ENCODE measurements at regions not wholly inside any gene's neighbourhood (a gene's known extent, or its start where the extent isn't known, plus 50 kb on each side); places are given as distances from the start of the nearest gene placed in this dataset.
"Not testable (repeated sequence)": the region's sequence is repeated elsewhere in the genome, so short reads cannot be mapped to it uniquely, and the experiment has no call there.

DNA sequence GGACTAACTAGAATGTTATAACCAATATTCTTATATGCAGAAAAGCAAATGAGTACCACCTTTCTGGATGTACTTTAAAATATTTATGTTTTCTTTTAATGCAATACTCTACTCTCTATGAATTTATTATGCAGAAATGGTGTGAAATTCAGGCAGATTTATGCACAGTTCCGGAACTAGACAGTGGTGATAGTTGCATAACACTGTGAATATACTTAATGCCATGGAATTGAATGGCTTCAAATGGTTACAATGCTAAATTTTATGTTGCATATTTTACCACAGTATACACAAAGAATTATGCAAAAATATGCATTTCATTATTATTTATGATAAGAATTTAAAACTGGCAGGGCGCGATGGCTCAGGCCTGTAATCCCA lies 287.8 kb upstream of the FN1 start:
- peaks cover 7% of the 10 kb centered on the region for H3K4me1 ChIP-seq (ENCODE audit: control insufficient read depth, low read depth, low read length)
- H2AK5ac ChIP-seq (ENCODE audit: low read length): no peak overlapping the region
- no peak overlapping the region for H3K23ac ChIP-seq (ENCODE audit: low read length)
- H3K18ac ChIP-seq (ENCODE audit: low read length): no peak overlapping the region
- no peak overlapping the region for H2BK120ac ChIP-seq (ENCODE audit: low read depth, low read length)
- WGBS (ENCODE audit: extremely low coverage, insufficient coverage, low lambda C conversion rate): no CpG with 5 or more reads among the region's 3 CpGs
- no peak overlapping the region for H4K8ac ChIP-seq (ENCODE audit: low read depth, low read length)
- H3K4me2 ChIP-seq (ENCODE audit: low read length): no peak overlapping the region
- no peak overlapping the region for H2BK5ac ChIP-seq (ENCODE audit: low read length)
- no peak overlapping the region for H3K4me3 ChIP-seq (ENCODE audit: low read length)
- no peak overlapping the region for H3K9ac ChIP-seq (ENCODE audit: low read length)
- DNase-seq: no peak
- no peaks in the 10 kb centered on the region for H3K27me3 ChIP-seq (ENCODE audit: insufficient read depth, low read length, poor library complexity)
- no peak overlapping the region for H4K5ac ChIP-seq (ENCODE audit: low read length)
- no peak overlapping the region for H3K4ac ChIP-seq (ENCODE audit: low read depth, low read length)
- no peak overlapping the region for H2BK15ac ChIP-seq (replicated peaks; ENCODE audit: low read depth)
- no peaks in the 10 kb centered on the region for H3K79me2 ChIP-seq (ENCODE audit: control insufficient read depth, insufficient read depth, low read length)
- H3K79me1 ChIP-seq (ENCODE audit: low read length): no peaks in the 10 kb centered on the region
- no peaks in the 10 kb centered on the region for H3K36me3 ChIP-seq (ENCODE audit: control insufficient read depth, insufficient read depth, low read length)
- no peak overlapping the region for H3K27ac ChIP-seq (ENCODE audit: low read depth, low read length)
- no peak overlapping the region for H3K56ac ChIP-seq (ENCODE audit: low read length)

DNA sequence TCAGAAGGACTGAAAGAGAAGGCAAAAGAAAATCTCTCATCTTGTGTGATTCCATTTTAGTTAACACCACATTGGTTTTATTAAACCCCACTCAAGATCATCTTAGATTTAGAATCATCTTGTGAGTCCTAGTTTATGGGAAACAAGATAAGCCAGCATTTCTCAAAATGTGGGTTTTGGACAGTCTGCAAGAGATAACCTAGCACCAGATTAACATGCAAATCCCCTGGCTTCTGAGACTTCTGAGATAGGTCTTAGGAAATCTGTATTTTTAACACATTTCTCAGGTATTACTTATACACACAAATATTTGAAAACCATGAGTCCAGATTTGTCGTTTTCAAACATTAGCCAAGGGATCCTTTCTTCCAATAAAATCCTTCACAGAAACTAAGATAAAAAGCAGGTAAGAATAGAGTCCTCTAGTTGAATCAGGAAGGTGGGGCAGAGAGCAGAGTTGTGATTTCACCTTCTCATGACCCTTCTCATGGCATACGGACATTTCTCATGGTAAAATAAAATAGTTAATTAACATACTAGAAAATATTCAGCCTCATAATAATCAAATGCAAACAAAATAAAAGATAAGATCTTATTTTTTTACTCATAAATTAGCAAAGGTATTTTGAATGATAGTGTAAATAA lies 287.2 kb upstream of the FN1 start:
- Histone ChIP-seq H3K9ac (ENCODE audit: low read length) (no peak overlapping the region), H2BK5ac (ENCODE audit: low read length) (no peak overlapping the region), H2BK15ac (replicated peaks; ENCODE audit: low read depth) (no peak overlapping the region), H3K4me2 (ENCODE audit: low read length) (no peak overlapping the region), H2AK5ac (ENCODE audit: low read length) (no peak overlapping the region), H3K36me3 (ENCODE audit: control insufficient read depth, insufficient read depth, low read length) (no peaks in the 10 kb centered on the region), H4K8ac (ENCODE audit: low read depth, low read length) (no peak overlapping the region), H3K79me1 (ENCODE audit: low read length) (no peaks in the 10 kb centered on the region), H3K4me3 (ENCODE audit: low read length) (no peak overlapping the region), H3K79me2 (ENCODE audit: control insufficient read depth, insufficient read depth, low read length) (no peaks in the 10 kb centered on the region), H3K27me3 (ENCODE audit: insufficient read depth, low read length, poor library complexity) (no peaks in the 10 kb centered on the region), H3K23ac (ENCODE audit: low read length) (no peak overlapping the region), H3K56ac (ENCODE audit: low read length) (no peak overlapping the region), H4K5ac (ENCODE audit: low read length) (no peak overlapping the region), H3K4ac (ENCODE audit: low read depth, low read length) (no peak overlapping the region), H3K18ac (ENCODE audit: low read length) (no peak overlapping the region), H3K27ac (ENCODE audit: low read depth, low read length) (no peak overlapping the region), H2BK120ac (ENCODE audit: low read depth, low read length) (no peak overlapping the region), H3K4me1 (ENCODE audit: control insufficient read depth, low read depth, low read length) (peaks cover 4% of the 10 kb centered on the region)
- no peak for DNase-seq
- no CpG with 5 or more reads among the region's 2 CpGs for WGBS (ENCODE audit: extremely low coverage, insufficient coverage, low lambda C conversion rate)

DNA sequence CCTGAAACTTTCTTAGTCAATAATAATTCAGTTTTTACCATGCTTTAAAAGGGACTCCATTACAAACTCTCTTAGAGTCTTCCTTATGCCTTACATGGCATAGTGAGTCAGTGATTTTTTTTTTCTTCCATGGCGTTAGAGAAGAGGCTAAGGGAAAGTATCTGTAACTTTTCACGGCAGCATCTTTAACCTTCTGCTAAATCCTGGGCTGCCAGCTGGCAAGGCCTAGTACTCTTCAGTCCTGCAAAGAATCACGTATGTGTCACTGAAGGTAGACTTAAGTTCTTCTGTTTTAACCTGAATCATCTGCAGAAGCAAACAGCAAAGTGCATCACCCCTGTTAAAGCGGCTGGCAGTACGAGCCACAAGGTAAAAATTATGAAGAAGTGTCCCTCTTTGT lies 286.3 kb upstream of the FN1 start:
- H3K23ac ChIP-seq (ENCODE audit: low read length): no peak overlapping the region
- H3K4me3 ChIP-seq (ENCODE audit: low read length): no peak overlapping the region
- H3K4ac ChIP-seq (ENCODE audit: low read depth, low read length): no peak overlapping the region
- H4K5ac ChIP-seq (ENCODE audit: low read length): no peak overlapping the region
- H3K27me3 ChIP-seq (ENCODE audit: insufficient read depth, low read length, poor library complexity): no peaks in the 10 kb centered on the region
- H3K18ac ChIP-seq (ENCODE audit: low read length): peak overlapping the region; percentile 80
- no peak overlapping the region for H2AK5ac ChIP-seq (ENCODE audit: low read length)
- H4K8ac ChIP-seq (ENCODE audit: low read depth, low read length): no peak overlapping the region
- no peaks in the 10 kb centered on the region for H3K36me3 ChIP-seq (ENCODE audit: control insufficient read depth, insufficient read depth, low read length)
- H2BK5ac ChIP-seq (ENCODE audit: low read length): no peak overlapping the region
- no peaks in the 10 kb centered on the region for H3K79me1 ChIP-seq (ENCODE audit: low read length)
- H3K4me1 ChIP-seq (ENCODE audit: control insufficient read depth, low read depth, low read length): no peaks in the 10 kb centered on the region
- no peak overlapping the region for H3K9ac ChIP-seq (ENCODE audit: low read length)
- H3K27ac ChIP-seq (ENCODE audit: low read depth, low read length): no peak overlapping the region
- no peaks in the 10 kb centered on the region for H3K79me2 ChIP-seq (ENCODE audit: control insufficient read depth, insufficient read depth, low read length)
- no peak overlapping the region for H2BK120ac ChIP-seq (ENCODE audit: low read depth, low read length)
- no CpG with 5 or more reads among the region's 5 CpGs for WGBS (ENCODE audit: extremely low coverage, insufficient coverage, low lambda C conversion rate)
- no peak for DNase-seq
- H3K4me2 ChIP-seq (ENCODE audit: low read length): no peak overlapping the region
- no peak overlapping the region for H2BK15ac ChIP-seq (replicated peaks; ENCODE audit: low read depth)
- H3K56ac ChIP-seq (ENCODE audit: low read length): no peak overlapping the region

DNA sequence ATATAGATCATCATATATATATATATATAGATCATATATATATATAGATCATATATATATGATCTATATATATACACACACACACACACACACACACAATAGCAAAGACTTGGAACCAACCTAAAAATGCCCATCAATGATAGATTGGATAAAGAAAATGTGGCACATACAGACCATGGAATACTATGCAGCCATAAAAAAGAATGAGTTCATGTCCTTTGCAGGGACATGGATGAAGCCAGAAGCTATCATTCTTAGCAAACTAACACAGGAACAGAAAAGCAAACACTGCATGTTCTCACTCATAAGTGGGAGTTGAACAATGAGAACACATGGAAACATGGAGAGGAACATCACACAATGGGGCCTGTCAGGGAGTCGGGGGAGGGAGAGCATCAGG lies 285.6 kb upstream of the FN1 start:
- not testable (repeated sequence) for H3K79me2 ChIP-seq (ENCODE audit: control insufficient read depth, insufficient read depth, low read length); DNase-seq; H4K5ac ChIP-seq (ENCODE audit: low read length); H3K79me1 ChIP-seq (ENCODE audit: low read length); H3K27me3 ChIP-seq (ENCODE audit: insufficient read depth, low read length, poor library complexity); H2BK15ac ChIP-seq (replicated peaks; ENCODE audit: low read depth); H3K18ac ChIP-seq (ENCODE audit: low read length); H3K4ac ChIP-seq (ENCODE audit: low read depth, low read length); H3K4me2 ChIP-seq (ENCODE audit: low read length); H3K4me1 ChIP-seq (ENCODE audit: control insufficient read depth, low read depth, low read length); H4K8ac ChIP-seq (ENCODE audit: low read depth, low read length); H3K27ac ChIP-seq (ENCODE audit: low read depth, low read length); H3K23ac ChIP-seq (ENCODE audit: low read length); H3K36me3 ChIP-seq (ENCODE audit: control insufficient read depth, insufficient read depth, low read length); H2AK5ac ChIP-seq (ENCODE audit: low read length); H2BK5ac ChIP-seq (ENCODE audit: low read length); H3K56ac ChIP-seq (ENCODE audit: low read length); H3K4me3 ChIP-seq (ENCODE audit: low read length); H2BK120ac ChIP-seq (ENCODE audit: low read depth, low read length); H3K9ac ChIP-seq (ENCODE audit: low read length)
- WGBS (ENCODE audit: extremely low coverage, insufficient coverage, low lambda C conversion rate): no CpG with 5 or more reads among the region's 1 CpG

DNA sequence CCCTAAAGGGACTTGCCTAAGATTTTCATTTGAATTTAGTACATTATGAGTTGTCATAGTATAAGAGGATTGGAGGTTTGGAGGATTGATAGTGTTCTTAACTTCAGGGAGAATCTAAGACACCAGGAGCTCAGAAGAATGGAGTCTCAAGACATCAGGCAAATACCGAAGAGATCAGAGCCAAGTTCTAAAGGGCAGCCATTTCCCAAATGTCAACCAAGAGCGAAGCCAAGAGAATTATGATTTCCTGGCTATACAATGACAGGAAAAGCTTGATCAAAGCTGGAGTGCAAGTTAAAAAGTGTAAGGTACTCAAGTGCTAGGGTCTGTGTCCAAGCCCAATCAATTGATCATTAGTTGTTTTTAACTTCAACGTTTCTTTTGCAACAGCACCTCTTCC lies 283.0 kb upstream of the FN1 start:
- Histone ChIP-seq H3K56ac (ENCODE audit: low read length) (no peak overlapping the region), H3K9ac (ENCODE audit: low read length) (no peak overlapping the region), H2BK5ac (ENCODE audit: low read length) (no peak overlapping the region), H4K8ac (ENCODE audit: low read depth, low read length) (no peak overlapping the region), H3K4ac (ENCODE audit: low read depth, low read length) (no peak overlapping the region), H3K27ac (ENCODE audit: low read depth, low read length) (no peak overlapping the region), H2AK5ac (ENCODE audit: low read length) (no peak overlapping the region), H2BK15ac (replicated peaks; ENCODE audit: low read depth) (no peak overlapping the region), H2BK120ac (ENCODE audit: low read depth, low read length) (peak overlapping the region; percentile 52), H3K79me2 (ENCODE audit: control insufficient read depth, insufficient read depth, low read length) (no peaks in the 10 kb centered on the region), H3K36me3 (ENCODE audit: control insufficient read depth, insufficient read depth, low read length) (no peaks in the 10 kb centered on the region), H4K5ac (ENCODE audit: low read length) (no peak overlapping the region), H3K4me1 (ENCODE audit: control insufficient read depth, low read depth, low read length) (no peaks in the 10 kb centered on the region), H3K4me2 (ENCODE audit: low read length) (no peak overlapping the region), H3K27me3 (ENCODE audit: insufficient read depth, low read length, poor library complexity) (no peaks in the 10 kb centered on the region), H3K79me1 (ENCODE audit: low read length) (no peaks in the 10 kb centered on the region), H3K18ac (ENCODE audit: low read length) (no peak overlapping the region), H3K23ac (ENCODE audit: low read length) (no peak overlapping the region), H3K4me3 (ENCODE audit: low read length) (no peak overlapping the region)
- no CpG with 5 or more reads among the region's 3 CpGs for WGBS (ENCODE audit: extremely low coverage, insufficient coverage, low lambda C conversion rate)
- no peak for DNase-seq

DNA sequence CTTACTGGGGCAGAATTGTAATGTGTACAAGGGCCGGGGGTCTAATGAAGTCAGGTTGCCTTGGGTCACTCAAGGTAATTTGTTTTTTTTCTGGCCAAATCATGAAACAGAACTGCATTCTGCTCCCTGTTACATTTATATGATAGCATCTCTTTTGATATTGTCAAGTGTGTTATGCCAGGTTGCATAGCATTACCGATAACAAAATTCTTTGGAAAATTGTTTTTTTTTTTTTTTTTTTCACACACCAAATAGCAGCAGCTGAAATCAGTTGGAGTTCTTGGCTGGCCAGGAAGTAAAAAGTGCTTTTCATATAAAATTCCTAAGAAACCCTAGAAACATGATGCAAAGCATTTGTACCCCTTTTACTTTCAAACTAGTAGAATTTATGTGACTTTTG lies 282.6 kb upstream of the FN1 start:
- Histone ChIP-seq H3K56ac (ENCODE audit: low read length) (no peak overlapping the region), H3K79me2 (ENCODE audit: control insufficient read depth, insufficient read depth, low read length) (no peaks in the 10 kb centered on the region), H3K4me1 (ENCODE audit: control insufficient read depth, low read depth, low read length) (no peaks in the 10 kb centered on the region), H2AK5ac (ENCODE audit: low read length) (no peak overlapping the region), H3K36me3 (ENCODE audit: control insufficient read depth, insufficient read depth, low read length) (no peaks in the 10 kb centered on the region), H3K4me3 (ENCODE audit: low read length) (no peak overlapping the region), H3K27ac (ENCODE audit: low read depth, low read length) (no peak overlapping the region), H3K27me3 (ENCODE audit: insufficient read depth, low read length, poor library complexity) (no peaks in the 10 kb centered on the region), H3K23ac (ENCODE audit: low read length) (no peak overlapping the region), H3K4me2 (ENCODE audit: low read length) (no peak overlapping the region), H3K18ac (ENCODE audit: low read length) (no peak overlapping the region), H3K79me1 (ENCODE audit: low read length) (no peaks in the 10 kb centered on the region), H4K5ac (ENCODE audit: low read length) (no peak overlapping the region), H4K8ac (ENCODE audit: low read depth, low read length) (no peak overlapping the region), H2BK5ac (ENCODE audit: low read length) (no peak overlapping the region), H2BK120ac (ENCODE audit: low read depth, low read length) (no peak overlapping the region), H3K9ac (ENCODE audit: low read length) (no peak overlapping the region), H2BK15ac (replicated peaks; ENCODE audit: low read depth) (no peak overlapping the region), H3K4ac (ENCODE audit: low read depth, low read length) (no peak overlapping the region)
- WGBS (ENCODE audit: extremely low coverage, insufficient coverage, low lambda C conversion rate): no CpG with 5 or more reads among the region's 2 CpGs
- DNase-seq: no peak
